ENCODE measurements at regions not wholly inside any gene's neighbourhood (a gene's known extent, or its start where the extent isn't known, plus 50 kb on each side); places are given as distances from the start of the nearest gene placed in this dataset.

- Histone ChIP-seq H3K9me3 (no peaks in the 10 kb centered on the region), H3K27ac (no peak overlapping the region), H3K4me1 (peaks cover 0 to 18% (median 6%) of the 10 kb centered on the region in 4 donors), H3K36me3 (no peaks in the 10 kb centered on the region), H3K27me3 (no peaks in the 10 kb centered on the region), H3K4me3 (no peak overlapping the region)
- TF ChIP-seq CTCF (IDR thresholded peaks at IDR 0.05), result no peak
- no peak for TF ChIP-seq POLR2A (IDR thresholded peaks at IDR 0.05)
- WGBS (ENCODE audit: insufficient coverage, low coverage, low lambda C conversion rate, missing lambda C conversion rate), result 89% methylated on average over 4 of the region's 4 CpGs
- ATAC-seq, result no peak
- no peak for DNase-seq
- intact Hi-C loops (cut with DNase I), result no loop called here
Observed at GRCh38 chr17:13995856-13996271, 73.4 kb upstream of the COX10 start.

- Histone ChIP-seq H3K4me1 (peaks cover 0 to 18% (median 6%) of the 10 kb centered on the region in 4 donors), H3K4me3 (no peak overlapping the region), H3K9me3 (no peaks in the 10 kb centered on the region), H3K27ac (no peak overlapping the region), H3K27me3 (no peaks in the 10 kb centered on the region), H3K36me3 (no peaks in the 10 kb centered on the region)
- intact Hi-C loops (cut with DNase I), result no loop called here
- 88% methylated on average over 7 of the region's 7 CpGs for WGBS (ENCODE audit: insufficient coverage, low coverage, low lambda C conversion rate, missing lambda C conversion rate)
- no peak for DNase-seq
- TF ChIP-seq CTCF (IDR thresholded peaks at IDR 0.05) (no peak), POLR2A (IDR thresholded peaks at IDR 0.05) (no peak)
- ATAC-seq, result no peak
Observed at GRCh38 chr17:13996276-13996675, 73.0 kb upstream of the COX10 start.

- no peak overlapping the region for H3K4me3 ChIP-seq
- no peaks in the 10 kb centered on the region for H3K36me3 ChIP-seq
- intact Hi-C loops (cut with DNase I), result no loop called here
- DNase-seq, result no peak
- H3K4me1 ChIP-seq, result peaks cover 0 to 17% (median 6%) of the 10 kb centered on the region in 4 donors
- no peak for ATAC-seq
- H3K27ac ChIP-seq, result no peak overlapping the region
- TF ChIP-seq CTCF (IDR thresholded peaks at IDR 0.05) (no peak), POLR2A (IDR thresholded peaks at IDR 0.05) (no peak)
- no peaks in the 10 kb centered on the region for H3K27me3 ChIP-seq
- H3K9me3 ChIP-seq, result no peaks in the 10 kb centered on the region
- WGBS (ENCODE audit: insufficient coverage, low coverage, low lambda C conversion rate, missing lambda C conversion rate), result 54% methylated on average over 2 of the region's 3 CpGs
Observed at GRCh38 chr17:13996748-13997147, 72.6 kb upstream of the COX10 start.

DNA sequence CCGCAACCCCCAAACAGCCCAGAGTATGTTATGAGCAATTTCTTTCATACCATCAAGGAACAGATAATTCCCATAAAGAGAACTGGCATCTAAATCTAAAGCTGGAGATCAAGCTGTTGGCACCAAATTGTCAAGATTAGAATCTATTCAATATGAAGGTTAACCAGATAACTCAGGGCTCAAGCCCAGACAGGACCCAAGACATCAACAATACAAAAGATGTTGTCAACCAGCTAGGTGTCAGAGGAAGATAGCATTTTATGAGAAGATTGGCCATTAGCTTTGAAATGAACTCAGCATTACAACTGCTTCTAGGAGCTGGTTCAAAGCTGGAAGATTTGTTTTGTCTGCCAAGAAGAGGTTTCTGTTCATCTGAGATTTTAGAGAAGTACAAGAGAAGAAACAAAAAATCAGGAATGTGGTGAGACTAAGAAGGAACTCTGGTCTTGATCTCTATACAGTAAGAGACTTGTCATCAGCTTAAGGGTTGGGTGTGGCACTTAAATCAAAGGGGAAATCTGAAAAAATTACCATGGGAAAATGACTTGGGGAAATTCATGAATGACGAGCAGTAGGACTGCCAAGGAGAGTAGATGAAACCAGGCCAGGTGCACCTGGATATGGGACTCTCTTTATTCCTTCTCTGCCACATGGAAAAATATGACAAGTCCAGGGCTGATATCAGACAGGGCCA lies 64.2 kb upstream of the COX10 start:
- Histone ChIP-seq H3K9me3 (no peaks in the 10 kb centered on the region), H3K4me3 (no peak overlapping the region), H3K36me3 (no peaks in the 10 kb centered on the region), H3K4me1 (peaks cover 0 to 31% (median 13%) of the 10 kb centered on the region in 4 donors), H3K27ac (peak overlapping the region in 1 of 3 donors; percentile 92), H3K27me3 (no peaks in the 10 kb centered on the region)
- DNase-seq (no peak), ATAC-seq (no peak)
- WGBS (ENCODE audit: insufficient coverage, low coverage, low lambda C conversion rate, missing lambda C conversion rate), result 95% methylated on average over 2 of the region's 2 CpGs
- TF ChIP-seq POLR2A (IDR thresholded peaks at IDR 0.05) (no peak), CTCF (IDR thresholded peaks at IDR 0.05) (no peak)
- intact Hi-C loops (cut with DNase I), result no loop called here

Measured in right lobe of liver (tissue), 6 donors.